Trophoblast cell (in vitro differentiated cells and primary cell): ENCODE measurements at regions not wholly inside any gene's neighbourhood (a gene's known extent, or its start where the extent isn't known, plus 50 kb on each side); places are given as distances from the start of the nearest gene placed in this dataset.

Source experiments
- DNase-seq, 2 donors: peaks; one replicate each; pipeline ENCODE4 v3.0.0-alpha.2; 2016
- H2AFZ ChIP-seq: 2 replicates; pipeline ENCODE4 v1.6.1; 2013; ENCODE audit warnings: low read length, moderate library complexity, mild to moderate bottlenecking; ENCODE audit not compliant: insufficient read depth, poor library complexity
- H2AK5ac ChIP-seq: 2 replicates; pipeline ENCODE4 v1.6.1; 2013; ENCODE audit warnings: mild to moderate bottlenecking, low read length
- H2BK120ac ChIP-seq: 2 replicates; pipeline ENCODE4 v1.6.1; 2013; ENCODE audit warnings: low read length, mild to moderate bottlenecking, moderate library complexity; ENCODE audit not compliant: insufficient read depth, poor library complexity
- H2BK12ac ChIP-seq: 2 replicates; pipeline ENCODE4 v1.6.1; 2013; ENCODE audit warnings: mild to moderate bottlenecking, low read length, moderate library complexity
- H2BK5ac ChIP-seq: 2 replicates; pipeline ENCODE4 v1.6.1; 2013; ENCODE audit warnings: low read length, low read depth, moderate library complexity, mild to moderate bottlenecking; ENCODE audit not compliant: poor library complexity
- H3K14ac ChIP-seq: 2 replicates; pipeline ENCODE4 v1.6.1; 2013; ENCODE audit warnings: mild to moderate bottlenecking, low read length
- H3K18ac ChIP-seq: 2 replicates; pipeline ENCODE4 v1.6.1; 2013; ENCODE audit warnings: mild to moderate bottlenecking, low read length
- H3K23ac ChIP-seq: 2 replicates; pipeline ENCODE4 v1.6.1; 2013; ENCODE audit warnings: low read length
- H3K27ac ChIP-seq: 2 replicates; pipeline ENCODE4 v1.5.1; 2013; ENCODE audit warnings: low read depth, mild to moderate bottlenecking, inconsistent platforms, low read length, moderate library complexity
- H3K27me3 ChIP-seq: 2 replicates; pipeline ENCODE4 v1.6.1; 2013; ENCODE audit warnings: inconsistent platforms, mild to moderate bottlenecking, low read length, moderate library complexity; ENCODE audit not compliant: insufficient read depth
- H3K36me3 ChIP-seq, 2 experiments: 1 replicate in 1 of 2; 2 replicates in 1 of 2; pipeline ENCODE4 v1.6.1; 2013; ENCODE audit warnings: low read length in 2 of 2, mild to moderate bottlenecking in 2 of 2, moderate library complexity in 1 of 2; ENCODE audit not compliant: insufficient read depth in 2 of 2, control insufficient read depth in 1 of 2
- H3K4ac ChIP-seq: 2 replicates; pipeline ENCODE4 v1.6.1; 2013; ENCODE audit warnings: low read depth, mild to moderate bottlenecking, low read length, moderate library complexity
- H3K4me1 ChIP-seq, 2 experiments: 1 replicate in 1 of 2; 2 replicates in 1 of 2; pipeline ENCODE4 v1.6.1; 2013; ENCODE audit warnings: low read length in 2 of 2, mild to moderate bottlenecking in 2 of 2, moderate library complexity in 1 of 2; ENCODE audit not compliant: insufficient read depth in 2 of 2, control insufficient read depth in 1 of 2
- H3K4me2 ChIP-seq: 2 replicates; pipeline ENCODE4 v1.6.1; 2013; ENCODE audit warnings: inconsistent platforms, mild to moderate bottlenecking, low read length, moderate library complexity
- H3K4me3 ChIP-seq: 2 replicates; pipeline ENCODE4 v1.5.1; 2013; ENCODE audit warnings: mild to moderate bottlenecking, low read depth, low read length, inconsistent platforms
- H3K79me1 ChIP-seq: one replicate; pipeline ENCODE4 v1.6.1; 2013; ENCODE audit warnings: low read length
- H3K79me2 ChIP-seq: 2 replicates; pipeline ENCODE4 v1.6.1; 2013; ENCODE audit warnings: low read length, mild to moderate bottlenecking; ENCODE audit not compliant: control insufficient read depth, insufficient read depth, poor library complexity
- H3K9ac ChIP-seq: 2 replicates; pipeline ENCODE4 v1.6.1; 2013; ENCODE audit warnings: mild to moderate bottlenecking, low read length
- H3K9me3 ChIP-seq: 2 replicates; pipeline ENCODE4 v1.6.1; 2013; ENCODE audit warnings: low read depth, mild to moderate bottlenecking, control low read depth, inconsistent platforms, low read length; ENCODE audit not compliant: insufficient read depth
- H4K12ac ChIP-seq: 2 replicates; pipeline ENCODE4 v1.6.1; 2013; ENCODE audit warnings: low read depth, mild to moderate bottlenecking, low read length, moderate library complexity
- H4K8ac ChIP-seq: 2 replicates; pipeline ENCODE4 v1.6.1; 2013; ENCODE audit warnings: low read depth, mild to moderate bottlenecking, low read length, moderate library complexity
- H4K91ac ChIP-seq: one replicate; pipeline ENCODE4 v1.6.1; 2013; ENCODE audit warnings: low read depth, mild to moderate bottlenecking, low read length, moderate library complexity
- WGBS: extraction: QIAGEN DNeasy Blood & Tissue Kit; methylation state at CpG from one replicate; pipeline ENCODE4 v1.1.7; 2013; ENCODE audit warnings: missing lambda C conversion rate; ENCODE audit not compliant: insufficient read length, insufficient coverage; ENCODE audit errors: extremely low coverage; 5-methylcytosine and 5-hydroxymethylcytosine counted together

DNA sequence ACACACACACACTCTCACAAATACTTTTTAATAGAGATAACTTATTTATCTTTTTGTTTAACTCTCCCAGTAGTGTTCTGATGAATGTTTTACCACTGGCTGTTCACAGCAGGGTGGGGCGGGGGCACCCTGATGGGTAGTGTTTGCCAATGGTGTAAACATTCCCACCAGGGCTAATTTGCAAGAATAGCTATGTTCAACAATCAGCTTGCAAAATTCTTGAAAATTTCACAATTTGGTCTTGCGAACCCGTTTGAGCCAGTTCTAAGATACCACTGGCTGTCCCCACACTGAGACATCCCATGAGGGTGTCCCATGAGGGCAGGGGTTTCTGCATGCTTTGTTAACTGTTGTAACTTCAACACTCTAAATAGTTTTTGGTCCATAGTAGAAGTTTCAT is 348.5 kb downstream of the CXCL12 start:
- H2AK5ac ChIP-seq: no peak overlapping the region

DNA sequence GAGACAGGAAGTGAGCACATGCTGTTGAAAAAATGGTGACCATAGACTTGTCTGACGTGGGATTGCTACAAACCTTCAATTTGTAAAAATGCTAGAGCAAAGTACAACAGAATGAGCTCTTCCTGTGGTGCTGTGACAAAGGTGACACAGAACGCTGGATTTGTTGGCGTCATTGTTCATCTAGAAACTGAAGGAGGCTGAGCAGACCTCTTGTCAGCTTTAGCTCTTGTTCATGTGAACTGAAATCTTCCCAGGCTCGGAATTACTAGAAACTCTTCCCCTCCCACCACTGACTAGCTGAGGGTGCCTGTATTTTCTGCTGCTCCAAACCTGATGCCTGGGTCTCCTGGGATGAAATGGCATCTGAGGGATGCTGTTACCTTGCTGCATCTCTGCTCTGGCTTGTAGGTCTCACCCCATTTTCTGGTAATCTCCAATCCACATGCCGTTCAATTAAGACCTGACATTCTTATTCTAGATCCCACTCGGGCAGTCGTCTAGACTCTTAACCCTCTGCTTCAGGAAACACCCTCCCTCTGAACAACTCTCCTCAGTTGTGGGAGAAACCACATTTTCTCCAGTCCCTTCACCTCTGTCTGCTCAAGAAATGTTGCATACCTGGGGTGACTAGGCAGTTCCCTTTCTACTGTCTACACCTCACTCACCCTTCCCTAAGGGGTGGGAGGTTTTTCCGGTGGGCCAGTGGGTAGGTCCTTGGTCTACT is 349.3 kb downstream of the CXCL12 start:
- WGBS: no CpG with 5 or more reads among the region's 8 CpGs
- Histone ChIP-seq H2AFZ (no peak overlapping the region), H2AK5ac (no peak overlapping the region), H2BK5ac (no peak overlapping the region), H3K4ac (no peak overlapping the region), H3K23ac (no peak overlapping the region), H2BK120ac (no peak overlapping the region), H3K14ac (no peak overlapping the region), H3K18ac (no peak overlapping the region), H3K9ac (no peak overlapping the region), H3K27ac (no peak overlapping the region), H3K79me1 (no peaks in the 10 kb centered on the region), H3K4me1 (no peaks in the 10 kb centered on the region), H3K36me3 (no peaks in the 10 kb centered on the region), H3K27me3 (no peaks in the 10 kb centered on the region), H3K79me2 (no peaks in the 10 kb centered on the region), H3K9me3 (no peaks in the 10 kb centered on the region), H3K4me3 (no peak overlapping the region), H4K12ac (no peak overlapping the region), H2BK12ac (no peak overlapping the region), H4K8ac (no peak overlapping the region), H4K91ac (no peak overlapping the region), H3K4me2 (no peak overlapping the region)
- peak; percentile 35 to 45 for DNase-seq

More for the DNA sequence above, 348.5 kb downstream of the CXCL12 start:
- H3K79me2 ChIP-seq: no peaks in the 10 kb centered on the region
- no peak overlapping the region for H2BK5ac ChIP-seq
- H4K8ac ChIP-seq: no peak overlapping the region
- peak; percentile 41 to 81 for DNase-seq
- H4K12ac ChIP-seq: no peak overlapping the region
- WGBS: no CpG with 5 or more reads among the region's 3 CpGs
- H3K4me3 ChIP-seq: no peak overlapping the region
- H3K27ac ChIP-seq: no peak overlapping the region
- H3K9ac ChIP-seq: no peak overlapping the region
- H3K4me1 ChIP-seq: no peaks in the 10 kb centered on the region
- no peak overlapping the region for H2BK120ac ChIP-seq
- no peak overlapping the region for H3K18ac ChIP-seq
- no peak overlapping the region for H3K4ac ChIP-seq
- no peak overlapping the region for H3K4me2 ChIP-seq
- H4K91ac ChIP-seq: no peak overlapping the region
- no peak overlapping the region for H2AFZ ChIP-seq
- no peak overlapping the region for H3K23ac ChIP-seq
- H2BK12ac ChIP-seq: no peak overlapping the region
- H3K27me3 ChIP-seq: no peaks in the 10 kb centered on the region
- no peaks in the 10 kb centered on the region for H3K9me3 ChIP-seq
- H3K36me3 ChIP-seq: no peaks in the 10 kb centered on the region
- no peak overlapping the region for H3K14ac ChIP-seq
- no peaks in the 10 kb centered on the region for H3K79me1 ChIP-seq

DNA sequence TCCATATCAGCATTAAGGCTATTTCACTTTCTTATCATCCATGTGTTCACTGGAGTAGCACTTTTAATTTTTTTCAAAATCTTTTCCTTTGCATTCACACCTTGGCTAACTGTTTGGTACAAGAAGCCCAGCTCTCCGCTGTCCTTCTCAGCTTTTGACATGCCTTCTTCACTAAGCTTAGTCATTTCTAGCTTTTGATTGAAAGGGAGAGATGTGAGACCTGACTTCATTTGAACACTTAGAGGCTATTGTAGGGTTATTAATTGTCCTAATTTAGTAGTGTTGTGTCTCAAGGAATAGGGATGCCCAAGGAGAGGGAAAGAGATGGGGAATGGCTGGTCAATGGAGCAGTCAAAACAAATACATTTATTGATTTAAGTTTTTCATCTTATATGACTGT is 350.0 kb downstream of the CXCL12 start:
- Histone ChIP-seq H3K14ac (no peak overlapping the region), H2AFZ (no peak overlapping the region), H3K4me3 (no peak overlapping the region), H3K18ac (no peak overlapping the region), H3K4me1 (no peaks in the 10 kb centered on the region), H2AK5ac (no peak overlapping the region), H2BK120ac (no peak overlapping the region), H3K23ac (no peak overlapping the region), H4K8ac (no peak overlapping the region), H3K4ac (no peak overlapping the region), H3K9me3 (no peaks in the 10 kb centered on the region), H2BK12ac (no peak overlapping the region), H3K79me2 (no peaks in the 10 kb centered on the region), H3K36me3 (no peaks in the 10 kb centered on the region), H2BK5ac (no peak overlapping the region), H3K27ac (no peak overlapping the region), H3K79me1 (no peaks in the 10 kb centered on the region), H3K27me3 (no peaks in the 10 kb centered on the region), H3K9ac (no peak overlapping the region), H4K91ac (no peak overlapping the region), H3K4me2 (no peak overlapping the region), H4K12ac (no peak overlapping the region)
- no CpG with 5 or more reads among the region's 1 CpG for WGBS
- no peak for DNase-seq

GRCh38 chr10:44033008-44033407 is 351.9 kb downstream of the CXCL12 start:
- Histone ChIP-seq H2AFZ (no peak overlapping the region), H3K4me1 (no peaks in the 10 kb centered on the region)
- WGBS: no CpG with 5 or more reads among the region's 3 CpGs

More at GRCh38 chr10:44033008-44033407, 351.9 kb downstream of the CXCL12 start:
- H3K79me2 ChIP-seq: no peaks in the 10 kb centered on the region
- no peak overlapping the region for H3K4me3 ChIP-seq
- H3K14ac ChIP-seq: no peak overlapping the region
- H2AK5ac ChIP-seq: no peak overlapping the region
- no peak overlapping the region for H4K12ac ChIP-seq
- no peak overlapping the region for H2BK12ac ChIP-seq
- no peaks in the 10 kb centered on the region for H3K9me3 ChIP-seq
- H2BK120ac ChIP-seq: no peak overlapping the region
- no peak overlapping the region for H2BK5ac ChIP-seq
- no peak overlapping the region for H3K4ac ChIP-seq
- no peak overlapping the region for H3K4me2 ChIP-seq
- DNase-seq: no peak
- no peak overlapping the region for H3K18ac ChIP-seq
- H3K36me3 ChIP-seq: no peaks in the 10 kb centered on the region
- H4K8ac ChIP-seq: no peak overlapping the region
- no peaks in the 10 kb centered on the region for H3K79me1 ChIP-seq
- no peak overlapping the region for H3K9ac ChIP-seq
- no peaks in the 10 kb centered on the region for H3K27me3 ChIP-seq
- no peak overlapping the region for H3K23ac ChIP-seq
- H3K27ac ChIP-seq: no peak overlapping the region
- H4K91ac ChIP-seq: no peak overlapping the region
